ENCODE measurements at regions not wholly inside any gene's neighbourhood (a gene's known extent, or its start where the extent isn't known, plus 50 kb on each side); places are given as distances from the start of the nearest gene placed in this dataset.

DNA sequence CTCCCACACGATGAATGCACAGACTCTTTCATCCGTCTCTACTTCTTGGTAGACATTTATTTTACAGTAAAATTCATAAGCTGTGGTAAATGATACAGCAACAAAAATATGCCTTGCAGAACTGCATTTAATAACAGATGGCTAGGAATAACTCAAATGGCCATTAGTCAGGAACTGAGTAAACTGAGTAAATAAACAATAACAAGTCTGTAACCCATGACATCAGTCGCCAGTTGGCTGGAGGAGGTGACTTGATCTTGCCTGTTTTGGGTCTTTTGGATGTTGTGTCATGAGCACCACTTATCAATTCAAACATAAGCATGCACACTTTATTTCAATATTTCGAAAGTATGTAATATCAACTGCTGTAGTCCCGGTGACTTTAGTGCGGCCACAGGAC lies 632.6 kb upstream of the ARGLU1 start:
- no peak for TF ChIP-seq POLR2A (IDR thresholded peaks at IDR 0.05; ENCODE audit: low read depth, low read length)
- TF ChIP-seq, protein P1, sequence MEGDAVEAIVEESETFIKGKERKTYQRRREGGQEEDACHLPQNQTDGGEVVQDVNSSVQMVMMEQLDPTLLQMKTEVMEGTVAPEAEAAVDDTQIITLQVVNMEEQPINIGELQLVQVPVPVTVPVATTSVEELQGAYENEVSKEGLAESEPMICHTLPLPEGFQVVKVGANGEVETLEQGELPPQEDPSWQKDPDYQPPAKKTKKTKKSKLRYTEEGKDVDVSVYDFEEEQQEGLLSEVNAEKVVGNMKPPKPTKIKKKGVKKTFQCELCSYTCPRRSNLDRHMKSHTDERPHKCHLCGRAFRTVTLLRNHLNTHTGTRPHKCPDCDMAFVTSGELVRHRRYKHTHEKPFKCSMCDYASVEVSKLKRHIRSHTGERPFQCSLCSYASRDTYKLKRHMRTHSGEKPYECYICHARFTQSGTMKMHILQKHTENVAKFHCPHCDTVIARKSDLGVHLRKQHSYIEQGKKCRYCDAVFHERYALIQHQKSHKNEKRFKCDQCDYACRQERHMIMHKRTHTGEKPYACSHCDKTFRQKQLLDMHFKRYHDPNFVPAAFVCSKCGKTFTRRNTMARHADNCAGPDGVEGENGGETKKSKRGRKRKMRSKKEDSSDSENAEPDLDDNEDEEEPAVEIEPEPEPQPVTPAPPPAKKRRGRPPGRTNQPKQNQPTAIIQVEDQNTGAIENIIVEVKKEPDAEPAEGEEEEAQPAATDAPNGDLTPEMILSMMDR (IDR thresholded peaks at IDR 0.05; ENCODE audit: extremely low read depth in 1 of 2, insufficient read depth in 1 of 2, low read depth in 1 of 2, low read length in 2 of 2), result no peak
- TF ChIP-seq POLR2AphosphoS5 (IDR thresholded peaks at IDR 0.05; ENCODE audit: insufficient read depth, low read depth, low read length), result no peak
- TF ChIP-seq, protein P2, sequence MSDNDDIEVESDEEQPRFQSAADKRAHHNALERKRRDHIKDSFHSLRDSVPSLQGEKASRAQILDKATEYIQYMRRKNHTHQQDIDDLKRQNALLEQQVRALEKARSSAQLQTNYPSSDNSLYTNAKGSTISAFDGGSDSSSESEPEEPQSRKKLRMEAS (IDR thresholded peaks at IDR 0.05; ENCODE audit: insufficient read depth, insufficient read length), result no peak
